Esophagus squamous epithelium (tissue), 5 donors: ENCODE measurements at regions not wholly inside any gene's neighbourhood (a gene's known extent, or its start where the extent isn't known, plus 50 kb on each side); places are given as distances from the start of the nearest gene placed in this dataset.

Experiments used
- DNase-seq: peaks from one replicate; lab custom pipeline; 2025; lab: John Stamatoyannopoulos, UW
- H3K27ac ChIP-seq, 4 donors: fragments of 200-600 bp; sonication (generic); one replicate each; pipeline ENCODE4 v1.5.1; 2016 to 2019; ENCODE audit warnings: mild to moderate bottlenecking in 1 of 4
- H3K27me3 ChIP-seq, 4 donors: fragments of 200-600 bp; sonication (generic); 1 replicate in 3 of 4; 2 replicates in 1 of 4; pipeline versions ENCODE4 v1.5.1 to v1.6.0; 2017 to 2021; ENCODE audit warnings: antibody characterized with exemption in 1 of 4
- H3K36me3 ChIP-seq, 3 donors: fragments of 200-600 bp; sonication (generic); one replicate each; pipeline ENCODE4 v1.5.1; 2016 to 2019
- H3K4me1 ChIP-seq, 3 donors: fragments of 200-600 bp; sonication (generic); one replicate each; pipeline ENCODE4 v1.5.1; 2017 to 2019
- H3K4me3 ChIP-seq, 4 donors: fragments of 200-600 bp; sonication (generic); 1 replicate in 3 of 4; 2 replicates in 1 of 4; pipeline ENCODE4 v1.5.1; 2016 to 2019; ENCODE audit warnings: mild to moderate bottlenecking in 2 of 4, moderate library complexity in 1 of 4
- H3K9me3 ChIP-seq, 3 donors: fragments of 200-600 bp; sonication (generic); one replicate each; pipeline ENCODE4 v1.5.1; 2016 to 2019
- POLR2A ChIP-seq, 4 donors: fragments of 450-650 bp; IDR thresholded peaks; one replicate each; pipeline ENCODE4 v1.6.1; 2017; ENCODE audit warnings: antibody characterized with exemption in 4 of 4, mild to moderate bottlenecking in 4 of 4, moderate library complexity in 3 of 4
- WGBS, 2 donors: methylation state at CpG; one replicate each; pipeline ENCODE4 v1.1.5; 2018; 5-methylcytosine and 5-hydroxymethylcytosine counted together
- intact Hi-C: fragments of 100-400 bp; cut with DNase I; formaldehyde crosslinking; loops from one replicate; pipeline ENCODE4 v1.15.0; 2022
- TF ChIP-seq, protein P1 (sequence below), 6 experiments: fragments of 450-650 bp in 4 of 6; fragments of 200-600 bp in 2 of 6; sonication (generic) in 2 of 6; IDR thresholded peaks; one replicate each; pipeline ENCODE4 v1.5.1; 2016 to 2019; ENCODE audit warnings: antibody characterized with exemption in 6 of 6, mild to moderate bottlenecking in 4 of 6, moderate library complexity in 4 of 6
- donor health status: DM: yes; HTN: yes; CAD: no.

GRCh38 chrX:5117816-5118215 is 1110.9 kb downstream of the NLGN4X start:
- H3K4me3 ChIP-seq, result no peak overlapping the region
- no peak overlapping the region for H3K27ac ChIP-seq
- no peaks in the 10 kb centered on the region for H3K27me3 ChIP-seq
- 30 to 43% methylated on average over 4 of the region's 4 CpGs for WGBS, 2 donors
- TF ChIP-seq, protein P1, sequence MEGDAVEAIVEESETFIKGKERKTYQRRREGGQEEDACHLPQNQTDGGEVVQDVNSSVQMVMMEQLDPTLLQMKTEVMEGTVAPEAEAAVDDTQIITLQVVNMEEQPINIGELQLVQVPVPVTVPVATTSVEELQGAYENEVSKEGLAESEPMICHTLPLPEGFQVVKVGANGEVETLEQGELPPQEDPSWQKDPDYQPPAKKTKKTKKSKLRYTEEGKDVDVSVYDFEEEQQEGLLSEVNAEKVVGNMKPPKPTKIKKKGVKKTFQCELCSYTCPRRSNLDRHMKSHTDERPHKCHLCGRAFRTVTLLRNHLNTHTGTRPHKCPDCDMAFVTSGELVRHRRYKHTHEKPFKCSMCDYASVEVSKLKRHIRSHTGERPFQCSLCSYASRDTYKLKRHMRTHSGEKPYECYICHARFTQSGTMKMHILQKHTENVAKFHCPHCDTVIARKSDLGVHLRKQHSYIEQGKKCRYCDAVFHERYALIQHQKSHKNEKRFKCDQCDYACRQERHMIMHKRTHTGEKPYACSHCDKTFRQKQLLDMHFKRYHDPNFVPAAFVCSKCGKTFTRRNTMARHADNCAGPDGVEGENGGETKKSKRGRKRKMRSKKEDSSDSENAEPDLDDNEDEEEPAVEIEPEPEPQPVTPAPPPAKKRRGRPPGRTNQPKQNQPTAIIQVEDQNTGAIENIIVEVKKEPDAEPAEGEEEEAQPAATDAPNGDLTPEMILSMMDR (IDR thresholded peaks at IDR 0.05), result no peak
- TF ChIP-seq POLR2A (IDR thresholded peaks at IDR 0.05), result no peak
- H3K9me3 ChIP-seq, result no peaks in the 10 kb centered on the region
- no peak for DNase-seq
- intact Hi-C loops, result loop anchor here (10.0 kb wide), 1 partner anchor 573 kb away; no protein-coding TSS in a partner anchor
- H3K36me3 ChIP-seq, result no peaks in the 10 kb centered on the region
- no peaks in the 10 kb centered on the region for H3K4me1 ChIP-seq

DNA sequence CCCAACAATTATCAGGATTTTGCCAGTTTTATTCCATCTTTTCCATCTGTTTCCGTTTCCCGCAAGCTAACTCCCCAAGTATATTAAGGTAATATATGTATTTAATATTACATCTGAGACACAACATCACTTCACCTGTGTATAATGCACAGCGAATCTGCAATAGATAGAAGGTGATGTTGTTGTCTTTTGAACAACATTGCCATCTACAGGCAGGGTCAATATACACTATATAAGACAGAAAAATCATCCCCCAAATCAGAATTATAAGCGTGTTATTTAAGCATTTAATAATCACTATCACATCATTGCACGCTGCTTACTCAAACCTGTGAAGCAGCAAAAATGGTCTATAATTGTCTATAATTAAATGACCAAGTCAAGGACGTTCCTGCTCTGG is 1115.5 kb downstream of the NLGN4X start:
- intact Hi-C loops, result loop anchor here (10.0 kb wide), 1 partner anchor 568 kb away; no protein-coding TSS in a partner anchor
- no peaks in the 10 kb centered on the region for H3K4me1 ChIP-seq
- no peaks in the 10 kb centered on the region for H3K27me3 ChIP-seq
- no peaks in the 10 kb centered on the region for H3K36me3 ChIP-seq
- no peak overlapping the region for H3K27ac ChIP-seq
- 41 to 55% methylated on average over 6 of the region's 6 CpGs for WGBS, 2 donors
- no peaks in the 10 kb centered on the region for H3K9me3 ChIP-seq
- TF ChIP-seq, protein P1 (IDR thresholded peaks at IDR 0.05), result peak in 3 of 6 experiments; percentile 19 to 31 (median 31)
- TF ChIP-seq POLR2A (IDR thresholded peaks at IDR 0.05), result no peak
- DNase-seq, result no peak
- no peak overlapping the region for H3K4me3 ChIP-seq

GRCh38 chrX:5100004-5100403 is 1128.7 kb downstream of the NLGN4X start:
- 79 to 80% methylated on average over 3 to 8 of the region's 8 CpGs for WGBS, 2 donors
- intact Hi-C loops, result no loop called here
- Histone ChIP-seq H3K9me3 (no peaks in the 10 kb centered on the region), H3K36me3 (no peaks in the 10 kb centered on the region), H3K4me1 (no peaks in the 10 kb centered on the region), H3K27me3 (no peaks in the 10 kb centered on the region), H3K4me3 (no peak overlapping the region), H3K27ac (no peak overlapping the region)
- DNase-seq, result no peak
- TF ChIP-seq POLR2A (IDR thresholded peaks at IDR 0.05), result no peak
- TF ChIP-seq, protein P1 (IDR thresholded peaks at IDR 0.05), result no peak

GRCh38 chrX:5086388-5086787 is 1142.3 kb downstream of the NLGN4X start:
- TF ChIP-seq, protein P1 (IDR thresholded peaks at IDR 0.05), result no peak
- no peak for TF ChIP-seq POLR2A (IDR thresholded peaks at IDR 0.05)

DNA sequence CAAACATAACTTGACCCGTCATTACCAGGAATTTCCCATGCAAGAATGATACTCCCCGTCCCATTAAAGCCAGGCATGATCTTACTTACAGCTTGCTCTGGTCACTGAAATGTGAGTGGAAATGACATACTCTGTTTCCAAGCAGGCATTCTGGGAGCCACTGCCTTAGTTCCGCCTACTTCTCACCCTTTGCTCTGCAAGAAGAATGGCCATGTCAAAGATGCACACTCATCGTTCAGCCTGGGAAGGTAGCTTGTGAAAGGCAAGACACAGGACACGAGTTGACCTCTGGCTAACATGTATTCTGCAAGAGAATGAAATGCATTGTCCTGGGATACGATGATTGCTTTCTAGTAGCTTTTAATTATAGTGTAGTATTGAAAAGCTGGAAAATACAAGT is 1144.4 kb downstream of the NLGN4X start:
- WGBS, 2 donors, result 70 to 75% methylated on average over 3 to 6 of the region's 6 CpGs

More at GRCh38 chrX:5086388-5086787, 1142.3 kb downstream of the NLGN4X start:
- H3K9me3 ChIP-seq, result no peaks in the 10 kb centered on the region
- intact Hi-C loops, result no loop called here
- no peak overlapping the region for H3K27ac ChIP-seq
- no peak for DNase-seq
- H3K4me3 ChIP-seq, result no peak overlapping the region
- WGBS, 2 donors, result 42 to 54% methylated on average over 2 of the region's 2 CpGs
- H3K4me1 ChIP-seq, result no peaks in the 10 kb centered on the region
- H3K27me3 ChIP-seq, result no peaks in the 10 kb centered on the region
- no peaks in the 10 kb centered on the region for H3K36me3 ChIP-seq

More for the DNA sequence above, 1144.4 kb downstream of the NLGN4X start:
- Histone ChIP-seq H3K4me3 (no peak overlapping the region), H3K27ac (no peak overlapping the region), H3K36me3 (no peaks in the 10 kb centered on the region), H3K27me3 (no peaks in the 10 kb centered on the region), H3K9me3 (no peaks in the 10 kb centered on the region), H3K4me1 (no peaks in the 10 kb centered on the region)
- intact Hi-C loops, result no loop called here
- no peak for DNase-seq
- TF ChIP-seq, protein P1 (IDR thresholded peaks at IDR 0.05), result no peak
- TF ChIP-seq POLR2A (IDR thresholded peaks at IDR 0.05), result no peak
